Neural cell (in vitro differentiated cells): ENCODE measurements at regions not wholly inside any gene's neighbourhood (a gene's known extent, or its start where the extent isn't known, plus 50 kb on each side); places are given as distances from the start of the nearest gene placed in this dataset.

ENCODE experiments used
- H2AFZ ChIP-seq: fragments of 200-600, 300-800 bp; sonication (generic), shearing (Covaris generic); 2 replicates; pipeline ENCODE4 v1.6.0; 2014; ENCODE audit warnings: low read depth, mild to moderate bottlenecking, antibody characterized with exemption, low read length, moderate library complexity
- H3F3A ChIP-seq: fragments of 200-600 bp; shearing (Covaris generic); 2 replicates; pipeline ENCODE4 v1.6.1; 2016; ENCODE audit warnings: mild to moderate bottlenecking, moderate library complexity, mixed read lengths, antibody characterized with exemption, low read length; ENCODE audit not compliant: insufficient read depth, poor library complexity, severe bottlenecking
- H3K27ac ChIP-seq: fragments of 200-600, 300-800 bp; sonication (generic), shearing (Covaris generic); 2 replicates; pipeline ENCODE4 v1.5.1; 2014; ENCODE audit warnings: mild to moderate bottlenecking, low read length, moderate library complexity
- H3K27me3 ChIP-seq: fragments of 300-800, 200-600 bp; sonication (generic), shearing (Covaris generic); 2 replicates; pipeline ENCODE4 v1.6.0; 2014; ENCODE audit warnings: mild to moderate bottlenecking, low read depth, low read length, moderate library complexity; ENCODE audit not compliant: insufficient read depth
- H3K36me3 ChIP-seq: fragments of 300-800, 200-600 bp; sonication (generic), shearing (Covaris generic); 2 replicates; pipeline ENCODE4 v1.5.1; 2014; ENCODE audit warnings: mild to moderate bottlenecking, antibody characterized with exemption, low read length, moderate library complexity; ENCODE audit not compliant: insufficient read depth
- H3K4me2 ChIP-seq: fragments of 300-800, 200-600 bp; sonication (generic), shearing (Covaris generic); 2 replicates; pipeline ENCODE4 v1.6.0; 2014; ENCODE audit warnings: mild to moderate bottlenecking, low read length
- H3K4me3 ChIP-seq: fragments of 300-800, 200-600 bp; sonication (generic), shearing (Covaris generic); 2 replicates; pipeline ENCODE4 v1.5.1; 2014; ENCODE audit warnings: mild to moderate bottlenecking, low read length, moderate library complexity
- H3K79me2 ChIP-seq: fragments of 200-600 bp; shearing (Covaris generic); replicated peaks from 2 replicates; pipeline ENCODE4 v1.6.0; 2014; ENCODE audit warnings: mild to moderate bottlenecking, low read length, moderate library complexity; ENCODE audit not compliant: insufficient read depth
- H3K9ac ChIP-seq: fragments of 300-800, 200-600 bp; sonication (generic), shearing (Covaris generic); 2 replicates; pipeline ENCODE4 v1.6.1; 2016; ENCODE audit warnings: mild to moderate bottlenecking, low read length, mixed read lengths
- H3K9me2 ChIP-seq: fragments of 200-600 bp; shearing (Covaris generic); 2 replicates; pipeline ENCODE4 v1.6.1; 2016; ENCODE audit warnings: mild to moderate bottlenecking, low read length, mixed read lengths; ENCODE audit not compliant: insufficient read depth
- H3K9me3 ChIP-seq: fragments of 200-600, 300-800 bp; sonication (generic), shearing (Covaris generic); 2 replicates; pipeline ENCODE4 v1.6.1; 2016; ENCODE audit warnings: mild to moderate bottlenecking, mixed run types, low read length, moderate library complexity, mixed read lengths
- H4K20me1 ChIP-seq: fragments of 200-600 bp; shearing (Covaris generic); 2 replicates; pipeline ENCODE4 v1.6.1; 2016; ENCODE audit warnings: mild to moderate bottlenecking, mixed run types; ENCODE audit not compliant: insufficient read depth
- CTCF ChIP-seq: fragments of 450-650 bp; IDR thresholded peaks from 2 replicates; pipeline ENCODE4 v1.5.1; 2014; ENCODE audit warnings: antibody characterized with exemption, mild to moderate bottlenecking, moderate library complexity; ENCODE audit not compliant: poor library complexity, severe bottlenecking
- EP300 ChIP-seq: fragments of 450-650 bp; conservative IDR thresholded peaks from 2 replicates; pipeline ENCODE4 v1.6.1; 2014; ENCODE audit warnings: antibody characterized with exemption, mild to moderate bottlenecking, moderate library complexity; ENCODE audit not compliant: poor library complexity, severe bottlenecking
- EZH2 ChIP-seq: fragments of 200-600, 300-800 bp; shearing (Covaris generic), sonication (generic); IDR thresholded peaks from 2 replicates; pipeline ENCODE4 v1.6.1; 2014; ENCODE audit warnings: antibody characterized with exemption, low read length, borderline replicate concordance, mild to moderate bottlenecking; ENCODE audit not compliant: insufficient read depth, poor library complexity, severe bottlenecking
- MXI1 ChIP-seq: fragments of 450-650 bp; conservative IDR thresholded peaks from 2 replicates; pipeline ENCODE4 v1.6.1; 2014; ENCODE audit warnings: antibody characterized with exemption, mild to moderate bottlenecking; ENCODE audit not compliant: poor library complexity, severe bottlenecking
- POLR2AphosphoS5 ChIP-seq: IDR thresholded peaks from 2 replicates; pipeline ENCODE4 v1.6.1; 2012
- RAD21 ChIP-seq: fragments of 450-650 bp; conservative IDR thresholded peaks from 2 replicates; pipeline ENCODE4 v1.6.1; 2014; ENCODE audit warnings: antibody characterized with exemption, mild to moderate bottlenecking, moderate library complexity
- REST ChIP-seq: IDR thresholded peaks from 2 replicates; pipeline ENCODE4 v1.6.1; 2012; ENCODE audit warnings: borderline replicate concordance
- SMC3 ChIP-seq: fragments of 450-650 bp; conservative IDR thresholded peaks from 2 replicates; pipeline ENCODE4 v1.6.1; 2014; ENCODE audit warnings: antibody characterized with exemption, mild to moderate bottlenecking, moderate library complexity; ENCODE audit not compliant: poor library complexity
- TAF1 ChIP-seq: IDR thresholded peaks from 2 replicates; pipeline ENCODE4 v1.6.1; 2012; ENCODE audit warnings: low read depth

- no peaks in the 10 kb centered on the region for H3K9me3 ChIP-seq
- H3K4me2 ChIP-seq, result no peak overlapping the region
Observed at GRCh38 chr18:45298986-45299385, 316.3 kb upstream of the SLC14A2 start.

GRCh38 chr18:45303026-45303425, 312.2 kb upstream of the SLC14A2 start:
- no peak overlapping the region for H3K9ac ChIP-seq
- H3K9me2 ChIP-seq, result no peaks in the 10 kb centered on the region
- H3K79me2 ChIP-seq, result no peaks in the 10 kb centered on the region
- H3F3A ChIP-seq, result no peaks in the 10 kb centered on the region
- no peaks in the 10 kb centered on the region for H3K9me3 ChIP-seq
- H3K4me2 ChIP-seq, result no peak overlapping the region
- no peaks in the 10 kb centered on the region for H3K36me3 ChIP-seq
- H3K4me3 ChIP-seq, result no peak overlapping the region
- H4K20me1 ChIP-seq, result no peaks in the 10 kb centered on the region
- no peak overlapping the region for H3K27ac ChIP-seq
- no peaks in the 10 kb centered on the region for H3K27me3 ChIP-seq
- H2AFZ ChIP-seq, result no peak overlapping the region
- TF ChIP-seq MXI1 (no peak), TAF1 (no peak), EP300 (no peak), REST (no peak), POLR2AphosphoS5 (no peak), SMC3 (no peak), EZH2 (no peak)

More at GRCh38 chr18:45298986-45299385, 316.3 kb upstream of the SLC14A2 start:
- Histone ChIP-seq H3F3A (peaks cover 4% of the 10 kb centered on the region), H3K4me3 (no peak overlapping the region), H3K27me3 (no peaks in the 10 kb centered on the region), H2AFZ (no peak overlapping the region), H3K36me3 (no peaks in the 10 kb centered on the region), H3K79me2 (no peaks in the 10 kb centered on the region), H3K27ac (no peak overlapping the region), H3K9me2 (no peaks in the 10 kb centered on the region), H4K20me1 (no peaks in the 10 kb centered on the region), H3K9ac (no peak overlapping the region)
- no peak for TF ChIP-seq RAD21
- no peak for TF ChIP-seq SMC3
- TF ChIP-seq EZH2, result no peak
- TF ChIP-seq REST, result no peak
- TF ChIP-seq TAF1, result no peak
- TF ChIP-seq POLR2AphosphoS5, result no peak
- no peak for TF ChIP-seq MXI1
- TF ChIP-seq EP300, result no peak
- TF ChIP-seq CTCF, result no peak
